ENCODE measurements at regions not wholly inside any gene's neighbourhood (a gene's known extent, or its start where the extent isn't known, plus 50 kb on each side); places are given as distances from the start of the nearest gene placed in this dataset.

GRCh38 chr10:128543151-128543550, 416.9 kb upstream of the MKI67 start:
- TF ChIP-seq CTCF (IDR thresholded peaks at IDR 0.05) (no peak), POLR2A (IDR thresholded peaks at IDR 0.05) (no peak)

Data from uterus (tissue), 2 donors.